HUES48 (cell line): ENCODE measurements at regions not wholly inside any gene's neighbourhood (a gene's known extent, or its start where the extent isn't known, plus 50 kb on each side); places are given as distances from the start of the nearest gene placed in this dataset.

Source experiments
- H3K27ac ChIP-seq: one replicate; pipeline ENCODE4 v1.7.0; 2013; ENCODE audit warnings: low read depth, low read length, inconsistent platforms
- H3K27me3 ChIP-seq: 2 replicates; pipeline ENCODE4 v1.6.1; 2013; ENCODE audit warnings: mild to moderate bottlenecking, low read length; ENCODE audit not compliant: control insufficient read depth, insufficient read depth
- H3K36me3 ChIP-seq: 2 replicates; pipeline ENCODE4 v1.6.1; 2013; ENCODE audit warnings: low read length; ENCODE audit not compliant: control insufficient read depth, insufficient read depth
- H3K4me1 ChIP-seq: 2 replicates; pipeline ENCODE4 v1.6.1; 2013; ENCODE audit warnings: mild to moderate bottlenecking, low read length; ENCODE audit not compliant: control insufficient read depth, insufficient read depth
- H3K4me3 ChIP-seq: 2 replicates; pipeline ENCODE4 v1.5.1; 2013; ENCODE audit warnings: mild to moderate bottlenecking, low read depth, low read length
- H3K9ac ChIP-seq: 2 replicates; pipeline ENCODE4 v1.6.1; 2013; ENCODE audit warnings: mild to moderate bottlenecking, low read depth, low read length, moderate library complexity
- H3K9me3 ChIP-seq: 2 replicates; pipeline ENCODE4 v1.6.1; 2013; ENCODE audit warnings: low read length; ENCODE audit not compliant: control insufficient read depth, insufficient read depth

DNA sequence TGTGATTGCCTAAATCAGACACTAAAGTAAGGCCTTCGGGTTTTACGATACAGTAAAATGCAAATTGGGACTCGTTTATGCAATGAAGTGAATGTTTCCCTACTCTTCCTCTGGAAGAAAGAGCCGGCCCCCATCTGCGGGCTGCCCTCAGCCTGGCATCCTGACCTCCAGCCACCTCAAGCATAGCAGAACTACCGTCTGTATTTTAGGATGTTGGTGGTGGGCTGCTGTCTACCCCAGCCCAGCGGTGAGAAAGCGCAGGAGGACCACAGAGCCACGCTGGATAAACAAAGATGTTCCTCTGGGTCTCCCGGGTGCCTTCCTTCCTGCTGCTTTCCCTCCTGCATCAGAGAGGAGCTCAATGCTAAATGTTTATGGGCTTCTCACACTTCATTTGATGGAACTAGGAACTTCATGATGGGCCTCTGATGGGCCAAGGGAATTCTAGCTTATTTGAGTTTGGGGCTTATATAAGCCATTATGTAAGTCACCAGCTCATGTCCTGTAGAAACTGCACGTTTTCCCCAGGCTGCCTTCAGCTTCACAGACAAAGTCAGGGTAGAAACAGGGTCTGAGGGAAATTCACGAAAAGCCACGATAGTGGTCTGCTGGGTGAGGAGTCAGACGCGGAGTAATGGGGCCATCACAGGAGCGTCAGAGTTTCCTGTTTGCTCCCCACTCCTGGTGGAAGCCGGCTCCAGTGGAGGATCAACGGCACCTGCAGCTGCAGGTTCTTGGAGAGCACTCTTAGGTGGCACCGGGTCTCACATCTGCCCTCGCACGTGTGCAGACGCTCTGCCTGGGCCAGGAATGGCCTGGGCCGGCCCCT, 287.4 kb downstream of the BRD1 start:
- no peaks in the 10 kb centered on the region for H3K9me3 ChIP-seq
- H3K36me3 ChIP-seq: no peaks in the 10 kb centered on the region
- H3K27ac ChIP-seq: no peak overlapping the region
- H3K4me1 ChIP-seq: peaks cover 20% of the 10 kb centered on the region
- H3K27me3 ChIP-seq: no peaks in the 10 kb centered on the region
- no peak overlapping the region for H3K4me3 ChIP-seq
- H3K9ac ChIP-seq: no peak overlapping the region

DNA sequence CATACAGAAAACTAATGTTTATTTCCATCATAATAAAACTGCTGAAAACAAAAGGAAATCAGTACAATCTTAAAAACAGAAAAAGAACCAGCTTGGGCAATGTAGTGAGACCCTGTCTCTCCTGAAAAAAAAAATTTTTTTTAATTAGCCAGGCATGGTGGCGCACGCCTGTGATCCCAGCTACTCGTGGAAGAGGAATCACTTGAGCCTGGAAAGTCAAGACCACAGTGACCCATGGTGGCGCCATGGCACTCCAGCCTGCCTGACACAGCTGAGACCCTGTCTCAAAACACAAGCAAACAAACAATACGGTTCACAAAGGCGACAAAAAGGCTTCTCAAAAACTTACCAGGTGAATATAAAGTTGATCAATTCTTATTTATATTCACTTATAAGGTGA, 289.7 kb downstream of the BRD1 start:
- no peak overlapping the region for H3K4me3 ChIP-seq
- no peaks in the 10 kb centered on the region for H3K27me3 ChIP-seq
- H3K9me3 ChIP-seq: no peaks in the 10 kb centered on the region
- H3K27ac ChIP-seq: no peak overlapping the region
- H3K9ac ChIP-seq: no peak overlapping the region
- peaks cover 30% of the 10 kb centered on the region for H3K4me1 ChIP-seq
- H3K36me3 ChIP-seq: no peaks in the 10 kb centered on the region

DNA sequence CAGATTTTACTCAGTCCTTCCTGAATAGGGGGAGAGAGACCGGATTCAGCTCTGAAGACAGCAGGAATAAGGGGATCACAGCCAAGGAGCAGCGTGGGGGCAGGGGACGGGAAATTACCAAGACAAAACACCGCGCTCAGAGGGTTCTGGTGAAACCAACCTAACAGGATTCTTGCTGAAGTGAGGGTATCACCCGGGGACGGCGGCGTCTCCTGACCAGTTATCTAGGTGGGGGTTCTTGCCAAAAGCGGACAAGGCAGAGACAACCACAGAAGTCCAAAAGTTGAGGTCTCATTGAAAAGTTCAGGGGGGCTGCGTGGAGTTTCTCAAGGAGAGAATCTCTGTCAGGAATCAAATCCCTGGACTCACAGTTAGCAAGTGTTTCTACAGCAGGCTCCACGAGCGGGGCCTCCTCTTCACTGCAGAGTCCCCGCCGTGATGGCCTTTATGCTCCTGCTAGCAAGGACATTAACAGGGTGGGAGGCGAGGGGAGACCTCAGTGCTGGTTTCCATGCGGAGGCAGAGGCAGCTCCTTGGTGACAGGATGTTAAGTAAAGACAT, 291.0 kb downstream of the BRD1 start:
- peak overlapping the region; percentile 45 for H3K4me3 ChIP-seq
- H3K36me3 ChIP-seq: no peaks in the 10 kb centered on the region
- peak overlapping the region; percentile 65 for H3K9ac ChIP-seq
- peak overlapping the region; percentile 98 for H3K27ac ChIP-seq
- H3K9me3 ChIP-seq: no peaks in the 10 kb centered on the region
- H3K27me3 ChIP-seq: no peaks in the 10 kb centered on the region
- peaks cover 30% of the 10 kb centered on the region for H3K4me1 ChIP-seq

DNA sequence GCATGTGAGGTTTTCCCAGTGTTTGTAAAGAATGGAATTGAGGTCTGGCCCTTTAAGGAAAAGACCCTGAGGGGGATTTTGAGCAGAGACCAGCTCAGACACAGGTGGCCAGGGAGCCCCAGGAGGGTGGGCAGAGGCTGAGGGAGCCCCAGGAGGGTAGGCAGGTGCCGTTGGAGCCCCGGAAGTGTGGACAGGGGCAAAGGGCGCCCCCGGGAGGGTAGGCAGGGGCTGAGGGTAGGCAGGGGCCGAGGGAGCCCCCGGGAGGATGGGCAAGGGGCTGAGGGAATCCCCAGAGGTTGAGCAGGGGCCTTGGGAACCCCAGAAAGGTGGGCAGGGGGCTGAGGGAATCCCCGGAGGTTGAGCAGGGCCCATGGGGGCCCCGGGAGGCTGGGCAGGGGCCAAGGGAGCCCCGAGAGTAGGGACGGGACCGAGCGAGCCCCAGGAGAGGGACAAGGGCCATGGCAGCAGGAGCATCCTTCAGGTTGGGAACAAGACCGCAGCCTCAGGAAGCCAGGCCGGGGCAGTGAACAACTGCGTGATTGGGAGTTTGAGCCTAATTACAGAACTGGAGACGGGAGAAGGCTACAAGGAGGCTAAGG, 292.0 kb downstream of the BRD1 start:
- Histone ChIP-seq H3K9ac (peak overlapping the region; percentile 37), H3K27ac (peak overlapping the region; percentile 98), H3K9me3 (no peaks in the 10 kb centered on the region), H3K36me3 (no peaks in the 10 kb centered on the region), H3K27me3 (no peaks in the 10 kb centered on the region), H3K4me3 (0 out of 2 replicates have a peak overlapping the region, but pooled peaks have one; percentile 33), H3K4me1 (peaks cover 30% of the 10 kb centered on the region)

DNA sequence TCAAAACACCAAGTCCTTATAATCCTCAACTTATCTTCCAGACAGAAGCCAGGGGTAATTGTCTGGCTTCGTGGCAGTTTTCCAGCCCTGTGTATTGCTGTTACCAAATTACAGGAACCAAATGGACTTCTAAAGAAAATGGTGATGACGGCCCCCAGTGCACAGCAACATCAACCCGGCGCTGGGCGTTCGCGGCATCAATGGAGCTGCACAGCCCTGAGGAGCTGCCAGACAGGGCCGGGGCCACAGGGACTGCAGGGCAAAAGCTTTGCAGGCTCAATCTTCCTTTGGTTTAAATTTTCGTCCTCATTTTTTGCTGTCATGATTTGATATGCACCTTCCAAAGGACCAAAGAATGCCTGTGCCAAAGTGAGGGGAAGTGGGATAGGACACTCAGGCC, 292.5 kb downstream of the BRD1 start:
- H3K9ac ChIP-seq: no peak overlapping the region
- peaks cover 30% of the 10 kb centered on the region for H3K4me1 ChIP-seq
- peak overlapping the region; percentile 98 for H3K27ac ChIP-seq
- no peaks in the 10 kb centered on the region for H3K27me3 ChIP-seq
- no peaks in the 10 kb centered on the region for H3K9me3 ChIP-seq
- H3K36me3 ChIP-seq: no peaks in the 10 kb centered on the region
- H3K4me3 ChIP-seq: no peak overlapping the region

DNA sequence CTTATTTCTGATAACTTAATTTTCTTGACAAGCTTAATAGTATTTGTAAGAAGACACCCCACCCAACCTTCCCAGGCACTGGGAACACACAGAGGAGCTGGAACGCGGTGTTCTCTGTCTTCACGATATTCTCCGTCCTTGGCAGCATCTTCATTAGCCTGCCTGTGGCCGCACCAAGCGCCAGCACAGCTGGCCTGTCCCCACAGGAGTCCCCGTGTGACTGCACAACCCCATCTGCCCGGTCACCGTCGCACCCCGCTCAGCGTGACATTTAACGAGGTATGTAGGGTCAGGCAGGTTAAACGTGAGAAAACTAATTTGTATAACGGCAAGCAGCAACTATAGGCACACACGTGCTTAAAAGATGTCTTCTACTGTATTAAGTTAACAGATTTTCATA, 293.3 kb downstream of the BRD1 start:
- no peaks in the 10 kb centered on the region for H3K27me3 ChIP-seq
- H3K9me3 ChIP-seq: no peaks in the 10 kb centered on the region
- peaks cover 30% of the 10 kb centered on the region for H3K4me1 ChIP-seq
- no peaks in the 10 kb centered on the region for H3K36me3 ChIP-seq
- no peak overlapping the region for H3K4me3 ChIP-seq
- H3K27ac ChIP-seq: no peak overlapping the region
- H3K9ac ChIP-seq: no peak overlapping the region

DNA sequence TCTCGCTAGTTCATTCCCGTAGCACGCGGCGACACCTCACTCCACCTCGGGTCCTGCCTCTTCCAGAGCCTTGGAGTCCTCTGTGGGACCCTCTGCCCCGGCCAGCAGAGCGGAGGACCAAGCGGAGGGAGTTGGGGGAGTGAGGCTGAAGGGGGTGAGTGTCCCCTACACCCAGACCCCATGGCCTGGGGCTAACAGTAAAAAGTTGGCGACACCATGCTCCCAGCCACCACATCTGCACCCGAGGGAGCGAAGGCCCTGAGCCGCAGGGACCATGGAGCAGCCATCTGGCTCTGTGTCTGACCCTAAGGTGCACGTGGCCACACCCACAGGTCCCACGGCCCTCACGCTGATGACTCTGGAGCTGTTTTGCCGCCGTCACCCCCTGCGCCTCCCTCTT, 293.8 kb downstream of the BRD1 start:
- Histone ChIP-seq H3K9ac (no peak overlapping the region), H3K27me3 (no peaks in the 10 kb centered on the region), H3K9me3 (no peaks in the 10 kb centered on the region), H3K27ac (no peak overlapping the region), H3K36me3 (no peaks in the 10 kb centered on the region), H3K4me3 (no peak overlapping the region), H3K4me1 (peaks cover 30% of the 10 kb centered on the region)

DNA sequence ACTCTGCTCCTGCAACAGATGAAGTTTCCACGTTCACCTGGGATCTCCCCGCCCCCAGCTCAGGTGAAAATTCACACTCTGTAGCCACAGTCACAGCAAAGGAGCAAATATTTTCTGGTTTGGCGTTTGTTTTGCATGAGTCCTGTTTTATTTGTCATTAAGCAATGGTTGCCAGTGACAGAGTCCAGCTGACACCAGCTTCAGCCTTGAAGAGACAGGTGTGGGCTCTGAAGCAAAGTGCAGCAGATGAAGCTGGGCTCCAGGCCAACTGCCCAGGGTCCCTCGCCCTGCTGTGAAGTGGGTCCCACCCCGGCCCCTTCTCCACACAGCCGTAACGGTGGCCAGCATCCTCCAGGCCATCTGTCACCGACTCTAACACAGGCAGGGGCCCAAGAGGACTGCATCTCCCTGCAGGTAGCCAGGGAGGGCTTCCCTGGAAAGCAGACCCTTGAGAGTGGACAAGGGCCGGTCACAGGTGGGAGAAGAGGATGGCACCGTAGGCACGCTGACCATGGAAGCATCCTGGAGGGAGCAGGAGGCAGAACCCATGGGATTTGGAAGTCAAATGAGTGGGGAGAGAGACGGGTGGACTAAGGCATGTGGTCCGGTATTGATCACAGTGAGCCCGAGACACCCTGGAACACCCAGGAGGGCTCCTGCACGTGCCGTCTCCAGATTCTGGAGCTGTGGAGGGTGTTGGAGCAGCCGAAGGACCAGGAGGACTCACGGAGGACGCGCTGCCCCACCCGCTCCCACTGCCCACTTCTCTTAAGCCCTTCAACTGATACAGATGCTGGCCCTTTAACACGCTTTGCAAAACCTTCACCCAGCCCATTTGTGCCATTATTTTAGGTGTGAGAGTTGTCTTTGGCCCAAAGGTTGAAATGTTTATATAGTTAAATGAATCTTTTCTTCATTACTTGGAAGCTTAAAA, 294.5 kb downstream of the BRD1 start:
- Histone ChIP-seq H3K9ac (no peak overlapping the region), H3K4me1 (peaks cover 31% of the 10 kb centered on the region), H3K4me3 (no peak overlapping the region), H3K36me3 (no peaks in the 10 kb centered on the region), H3K27me3 (no peaks in the 10 kb centered on the region), H3K27ac (no peak overlapping the region), H3K9me3 (no peaks in the 10 kb centered on the region)

DNA sequence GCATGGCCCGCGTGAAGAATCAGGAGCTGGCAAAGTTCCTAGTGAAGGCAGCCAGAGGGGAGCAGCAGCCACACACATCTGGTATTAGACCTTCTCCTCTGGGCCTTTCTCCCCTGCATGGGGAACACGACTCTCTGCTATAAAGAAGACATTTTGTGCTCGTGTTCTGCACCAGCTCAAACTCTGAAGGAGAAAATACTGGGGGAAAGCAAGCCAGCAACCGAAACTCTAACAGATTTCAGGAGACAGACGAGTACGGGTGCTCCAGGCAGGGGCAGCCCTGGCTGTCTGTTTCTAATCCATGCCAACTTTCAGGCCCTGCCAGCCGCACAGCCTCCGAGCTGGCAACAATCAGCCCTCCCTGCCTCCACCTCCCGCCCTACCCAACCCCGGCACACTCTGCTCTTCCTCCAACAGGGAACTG, 296.3 kb downstream of the BRD1 start:
- Histone ChIP-seq H3K36me3 (no peaks in the 10 kb centered on the region), H3K9ac (no peak overlapping the region), H3K9me3 (no peaks in the 10 kb centered on the region), H3K4me1 (peaks cover 26% of the 10 kb centered on the region), H3K27me3 (no peaks in the 10 kb centered on the region), H3K4me3 (no peak overlapping the region), H3K27ac (no peak overlapping the region)

DNA sequence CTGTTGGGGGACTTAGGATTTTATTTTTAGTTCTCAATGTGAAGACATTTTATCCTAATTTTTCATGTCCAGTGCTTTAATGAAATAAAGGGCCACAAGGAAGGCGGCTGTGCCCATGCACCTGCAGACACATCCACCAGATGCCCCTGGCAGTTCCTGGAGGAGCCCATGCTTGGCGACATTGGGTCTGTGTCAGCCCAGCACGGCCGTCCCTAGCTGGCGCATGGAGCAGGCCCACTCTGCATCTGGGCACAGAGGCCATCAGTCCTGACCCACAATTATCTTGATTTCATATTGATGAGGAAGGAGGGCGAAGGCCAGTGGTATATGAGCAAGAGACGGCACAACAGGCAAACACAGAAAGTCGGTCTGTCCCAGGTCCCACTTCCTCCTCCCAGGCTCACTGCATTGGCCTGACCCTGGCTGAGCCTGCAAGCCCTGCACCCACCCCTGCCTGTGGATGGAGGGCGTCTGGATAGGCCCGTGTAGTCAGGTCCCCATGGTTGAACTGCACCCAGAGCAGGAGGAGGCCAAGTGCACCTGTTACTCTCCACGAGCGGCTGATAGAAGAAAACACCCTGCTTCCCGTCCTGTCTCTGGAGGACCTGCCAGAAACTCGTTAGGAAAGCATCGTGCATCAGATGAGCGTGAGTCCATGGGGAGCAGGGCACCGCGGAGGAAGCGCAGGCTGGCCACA, 296.9 kb downstream of the BRD1 start:
- no peaks in the 10 kb centered on the region for H3K9me3 ChIP-seq

More for the DNA sequence above, 296.9 kb downstream of the BRD1 start:
- Histone ChIP-seq H3K9ac (no peak overlapping the region), H3K27me3 (no peaks in the 10 kb centered on the region), H3K4me3 (no peak overlapping the region), H3K4me1 (peaks cover 20% of the 10 kb centered on the region), H3K36me3 (no peaks in the 10 kb centered on the region), H3K27ac (no peak overlapping the region)
